ENCODE measurements at regions not wholly inside any gene's neighbourhood (a gene's known extent, or its start where the extent isn't known, plus 50 kb on each side); places are given as distances from the start of the nearest gene placed in this dataset.
"Not testable (repeated sequence)": the region's sequence is repeated elsewhere in the genome, so short reads cannot be mapped to it uniquely, and the experiment has no call there.

DNA sequence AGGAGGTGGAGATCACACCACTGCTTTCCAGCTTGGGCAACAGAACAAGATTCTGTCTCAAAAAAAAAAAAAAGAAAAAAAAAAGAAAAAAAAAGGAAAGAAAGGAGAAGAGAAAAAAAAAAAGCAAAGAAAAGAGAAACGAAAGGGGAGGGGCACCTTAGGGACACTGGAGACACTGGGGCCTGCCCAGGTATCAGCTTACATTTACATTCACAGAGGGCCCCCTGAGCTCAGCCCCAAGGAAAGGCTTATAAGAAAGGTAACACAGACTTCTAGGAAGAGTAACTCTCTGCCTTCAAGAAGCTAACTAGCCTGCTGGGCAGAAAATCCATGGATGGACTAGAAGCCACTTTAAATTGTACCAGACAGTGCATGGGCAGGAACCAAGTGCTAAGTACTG lies 108.8 kb downstream of the NPY start:
- no peak overlapping the region for H3K27ac ChIP-seq (ENCODE audit: low read depth, low read length)
- H3K4me3 ChIP-seq (ENCODE audit: low read depth, low read length): no peak overlapping the region
- no peaks in the 10 kb centered on the region for H3K9me3 ChIP-seq (ENCODE audit: control insufficient read depth, insufficient read depth, low read length)
- DNase-seq (ENCODE audit: low read depth, low spot score): no peak
- TF ChIP-seq, protein P1, sequence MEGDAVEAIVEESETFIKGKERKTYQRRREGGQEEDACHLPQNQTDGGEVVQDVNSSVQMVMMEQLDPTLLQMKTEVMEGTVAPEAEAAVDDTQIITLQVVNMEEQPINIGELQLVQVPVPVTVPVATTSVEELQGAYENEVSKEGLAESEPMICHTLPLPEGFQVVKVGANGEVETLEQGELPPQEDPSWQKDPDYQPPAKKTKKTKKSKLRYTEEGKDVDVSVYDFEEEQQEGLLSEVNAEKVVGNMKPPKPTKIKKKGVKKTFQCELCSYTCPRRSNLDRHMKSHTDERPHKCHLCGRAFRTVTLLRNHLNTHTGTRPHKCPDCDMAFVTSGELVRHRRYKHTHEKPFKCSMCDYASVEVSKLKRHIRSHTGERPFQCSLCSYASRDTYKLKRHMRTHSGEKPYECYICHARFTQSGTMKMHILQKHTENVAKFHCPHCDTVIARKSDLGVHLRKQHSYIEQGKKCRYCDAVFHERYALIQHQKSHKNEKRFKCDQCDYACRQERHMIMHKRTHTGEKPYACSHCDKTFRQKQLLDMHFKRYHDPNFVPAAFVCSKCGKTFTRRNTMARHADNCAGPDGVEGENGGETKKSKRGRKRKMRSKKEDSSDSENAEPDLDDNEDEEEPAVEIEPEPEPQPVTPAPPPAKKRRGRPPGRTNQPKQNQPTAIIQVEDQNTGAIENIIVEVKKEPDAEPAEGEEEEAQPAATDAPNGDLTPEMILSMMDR (IDR thresholded peaks at IDR 0.05; ENCODE audit: low read depth, low read length): no peak
- POLR2A ChIA-PET: no interaction called here
- CTCF ChIA-PET: interaction anchor here (0.6 kb wide), 2 partner anchors 12 to 182 kb away, joined by 4 read pairs; no protein-coding TSS in a partner anchor
- no peaks in the 10 kb centered on the region for H3K27me3 ChIP-seq (ENCODE audit: control insufficient read depth, insufficient read depth, low read length)

DNA sequence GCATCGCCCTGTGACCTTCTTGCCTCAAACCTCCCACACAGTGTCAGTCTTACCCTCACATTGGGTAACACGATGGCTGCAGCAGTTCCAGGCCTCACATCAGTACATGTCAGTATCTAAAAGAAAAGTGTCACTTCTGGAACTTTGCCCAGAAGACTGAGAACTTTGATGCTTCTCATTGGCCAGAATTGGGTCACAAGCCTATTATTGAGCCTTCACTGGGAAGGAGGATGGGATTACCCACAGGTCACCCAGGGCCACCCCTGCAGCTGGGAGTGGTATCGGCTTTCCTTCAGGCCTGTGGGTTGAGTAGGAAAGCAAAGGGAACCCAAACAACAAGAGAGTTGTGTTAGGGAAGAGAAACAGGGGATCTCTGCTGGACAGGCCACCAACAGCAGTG lies 111.5 kb downstream of the NPY start:
- Histone ChIP-seq H3K9me3 (ENCODE audit: control insufficient read depth, insufficient read depth, low read length) (no peaks in the 10 kb centered on the region), H3K27me3 (ENCODE audit: control insufficient read depth, insufficient read depth, low read length) (no peaks in the 10 kb centered on the region), H3K27ac (ENCODE audit: low read depth, low read length) (no peak overlapping the region), H3K4me3 (ENCODE audit: low read depth, low read length) (no peak overlapping the region)
- TF ChIP-seq, protein P1 (IDR thresholded peaks at IDR 0.05; ENCODE audit: low read depth, low read length): no peak
- no peak for DNase-seq (ENCODE audit: low read depth, low spot score)
- CTCF ChIA-PET: no interaction called here
- POLR2A ChIA-PET: no interaction called here

DNA sequence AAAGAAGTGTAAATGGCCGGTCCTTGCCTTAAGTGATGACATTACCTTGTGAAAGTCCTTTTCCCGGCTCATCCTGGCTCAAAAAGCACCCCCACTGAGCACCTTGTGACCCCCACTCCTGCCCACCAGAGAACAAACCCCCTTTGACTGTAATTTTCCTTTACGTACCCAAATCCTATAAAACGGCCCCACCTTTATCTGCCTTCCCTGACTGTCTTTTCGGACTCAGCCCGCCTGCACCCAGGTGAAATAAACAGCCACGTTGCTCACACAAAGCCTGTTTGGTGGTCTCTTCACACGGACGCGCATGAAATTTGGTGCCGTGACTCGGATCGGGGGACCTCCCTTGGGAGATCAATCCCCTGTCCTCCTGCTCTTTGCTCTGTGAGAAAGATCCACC lies 112.4 kb downstream of the NPY start:
- POLR2A ChIA-PET; H3K9me3 ChIP-seq (ENCODE audit: control insufficient read depth, insufficient read depth, low read length); H3K4me3 ChIP-seq (ENCODE audit: low read depth, low read length); H3K27ac ChIP-seq (ENCODE audit: low read depth, low read length); H3K27me3 ChIP-seq (ENCODE audit: control insufficient read depth, insufficient read depth, low read length); CTCF ChIA-PET; DNase-seq (ENCODE audit: low read depth, low spot score): not testable (repeated sequence)

DNA sequence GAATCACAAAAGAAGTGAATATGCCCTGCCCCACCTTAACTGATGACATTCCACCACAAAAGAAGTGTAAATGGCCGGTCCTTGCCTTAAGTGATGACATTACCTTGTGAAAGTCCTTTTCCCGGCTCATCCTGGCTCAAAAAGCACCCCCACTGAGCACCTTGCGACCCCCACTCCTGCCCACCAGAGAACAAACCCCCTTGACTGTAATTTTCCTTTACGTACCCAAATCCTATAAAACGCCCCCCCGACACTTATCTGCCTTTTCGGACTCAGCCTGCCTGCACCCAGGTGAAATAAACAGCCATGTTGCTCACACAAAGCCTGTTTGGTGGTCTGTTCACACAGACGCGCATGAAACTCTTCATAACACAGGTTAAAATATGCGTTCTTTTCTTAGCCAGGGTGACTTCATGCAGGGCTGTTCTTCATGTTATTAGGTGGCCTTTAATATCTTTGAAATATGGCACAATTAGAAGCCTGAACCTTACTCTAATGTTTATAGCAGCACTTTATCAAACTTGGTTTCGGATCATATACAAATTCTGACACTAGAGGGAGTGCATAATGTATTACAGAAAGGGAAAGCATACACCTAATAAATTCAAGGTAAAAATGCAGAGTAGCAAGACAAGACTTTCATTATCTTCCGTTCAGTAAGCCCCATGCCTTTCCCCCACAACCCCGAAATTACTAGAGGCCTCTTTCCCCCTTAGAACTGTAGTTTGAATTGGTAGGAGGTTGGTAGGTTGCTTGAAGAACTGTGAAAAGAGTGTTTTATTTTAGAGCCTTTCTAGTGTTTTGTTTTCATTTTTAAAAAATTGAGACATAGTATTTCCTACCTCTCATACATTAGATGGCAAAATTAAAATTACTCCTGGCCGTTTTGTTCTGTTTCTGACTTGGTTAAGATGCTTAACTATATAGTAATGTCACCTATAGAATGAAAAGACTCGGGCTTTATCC lies 117.9 kb downstream of the NPY start:
- ChIA-PET POLR2A (no interaction called here), CTCF (interaction anchor here (0.9 to 1.2 kb wide), 3 partner anchors 8 to 264 kb away, joined by 3 to 4 read pairs (median 3); no protein-coding TSS in a partner anchor)
- H3K4me3 ChIP-seq (ENCODE audit: low read depth, low read length): peak overlapping the region; percentile 26
- no peak overlapping the region for H3K27ac ChIP-seq (ENCODE audit: low read depth, low read length)
- H3K9me3 ChIP-seq (ENCODE audit: control insufficient read depth, insufficient read depth, low read length): no peaks in the 10 kb centered on the region
- peaks cover 2% of the 10 kb centered on the region for H3K27me3 ChIP-seq (ENCODE audit: control insufficient read depth, insufficient read depth, low read length)
- TF ChIP-seq, protein P1 (IDR thresholded peaks at IDR 0.05; ENCODE audit: low read depth, low read length): peak; percentile 57
- DNase-seq (ENCODE audit: low read depth, low spot score): no peak

DNA sequence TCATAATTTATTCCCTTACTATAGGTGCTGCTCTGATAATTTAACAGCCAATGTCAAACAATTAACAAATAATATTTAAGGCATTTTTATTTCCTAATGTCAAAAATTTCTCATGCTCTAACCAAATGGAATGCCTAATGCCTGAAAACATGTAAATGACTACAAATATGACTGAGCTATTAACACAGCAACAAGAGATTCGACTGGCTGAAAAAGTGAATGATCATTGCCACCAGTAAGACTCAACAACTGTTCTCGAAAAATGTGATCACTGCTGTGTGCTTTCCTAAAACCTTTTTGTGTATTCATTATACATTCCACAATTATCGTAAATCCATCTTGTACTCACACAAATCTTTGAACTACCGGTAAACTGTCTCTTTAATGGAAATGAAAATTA lies 118.7 kb downstream of the NPY start:
- DNase-seq (ENCODE audit: low read depth, low spot score): no peak
- POLR2A ChIA-PET: no interaction called here
- no peak overlapping the region for H3K27ac ChIP-seq (ENCODE audit: low read depth, low read length)
- H3K27me3 ChIP-seq (ENCODE audit: control insufficient read depth, insufficient read depth, low read length): peaks cover 2% of the 10 kb centered on the region
- CTCF ChIA-PET: interaction anchor here (0.9 to 1.2 kb wide), 3 partner anchors 9 to 263 kb away, joined by 3 to 4 read pairs (median 3); no protein-coding TSS in a partner anchor
- H3K9me3 ChIP-seq (ENCODE audit: control insufficient read depth, insufficient read depth, low read length): no peaks in the 10 kb centered on the region
- H3K4me3 ChIP-seq (ENCODE audit: low read depth, low read length): no peak overlapping the region
- TF ChIP-seq, protein P1 (IDR thresholded peaks at IDR 0.05; ENCODE audit: low read depth, low read length): no peak
